ENCODE measurements at regions not wholly inside any gene's neighbourhood (a gene's known extent, or its start where the extent isn't known, plus 50 kb on each side); places are given as distances from the start of the nearest gene placed in this dataset.

GRCh38 chr17:68179926-68180285, 67.9 kb upstream of the AMZ2 start:
- Histone ChIP-seq H3K9ac (no peak overlapping the region), H3K79me2 (ENCODE audit: insufficient read depth, low read depth) (no peaks in the 10 kb centered on the region), H4K20me1 (ENCODE audit: insufficient read depth) (no peaks in the 10 kb centered on the region), H3K27me3 (ENCODE audit: insufficient read depth, low read depth) (no peaks in the 10 kb centered on the region), H3K4me1 (ENCODE audit: low read depth, poor library complexity, severe bottlenecking) (peaks cover 54% of the 10 kb centered on the region), H2AFZ (ENCODE audit: low read depth) (no peak overlapping the region), H3K36me3 (ENCODE audit: insufficient read depth) (no peaks in the 10 kb centered on the region), H3K4me3 (IDR thresholded peaks at IDR 0.05; ENCODE audit: insufficient read depth, low read depth, low read length) (no peak overlapping the region), H3K27ac (no peak overlapping the region), H3K4me2 (no peak overlapping the region)
- no peak for TF ChIP-seq CTCF (conservative IDR thresholded peaks at IDR 0.05; ENCODE audit: low read depth, low read length)

- no peak overlapping the region for H3K9ac ChIP-seq
- peaks cover 58% of the 10 kb centered on the region for H3K4me1 ChIP-seq (ENCODE audit: low read depth, poor library complexity, severe bottlenecking)
- H3K27ac ChIP-seq = no peak overlapping the region
- H4K20me1 ChIP-seq (ENCODE audit: insufficient read depth) = no peaks in the 10 kb centered on the region
- no peaks in the 10 kb centered on the region for H3K27me3 ChIP-seq (ENCODE audit: insufficient read depth, low read depth)
- no peak for TF ChIP-seq CTCF (conservative IDR thresholded peaks at IDR 0.05; ENCODE audit: low read depth, low read length)
- no peak overlapping the region for H3K4me3 ChIP-seq (IDR thresholded peaks at IDR 0.05; ENCODE audit: insufficient read depth, low read depth, low read length)
- no peaks in the 10 kb centered on the region for H3K79me2 ChIP-seq (ENCODE audit: insufficient read depth, low read depth)
- H3K4me2 ChIP-seq = peak overlapping the region; percentile 41; the same call in 1 of the 2 replicates
- no peaks in the 10 kb centered on the region for H3K36me3 ChIP-seq (ENCODE audit: insufficient read depth)
- no peak overlapping the region for H2AFZ ChIP-seq (ENCODE audit: low read depth)
Measured at GRCh38 chr17:68182011-68182306, 65.9 kb upstream of the AMZ2 start.

- TF ChIP-seq CTCF (conservative IDR thresholded peaks at IDR 0.05; ENCODE audit: low read depth, low read length) = no peak
- no peak overlapping the region for H3K27ac ChIP-seq
Measured at GRCh38 chr17:68182940-68183551, 64.8 kb upstream of the AMZ2 start.

GRCh38 chr17:68184141-68184571, 63.7 kb upstream of the AMZ2 start:
- Histone ChIP-seq H4K20me1 (ENCODE audit: insufficient read depth) (no peaks in the 10 kb centered on the region), H3K4me3 (IDR thresholded peaks at IDR 0.05; ENCODE audit: insufficient read depth, low read depth, low read length) (no peak overlapping the region), H3K79me2 (ENCODE audit: insufficient read depth, low read depth) (no peaks in the 10 kb centered on the region), H3K9ac (no peak overlapping the region), H3K36me3 (ENCODE audit: insufficient read depth) (no peaks in the 10 kb centered on the region), H2AFZ (ENCODE audit: low read depth) (no peak overlapping the region), H3K4me1 (ENCODE audit: low read depth, poor library complexity, severe bottlenecking) (peaks cover 54% of the 10 kb centered on the region), H3K27me3 (ENCODE audit: insufficient read depth, low read depth) (no peaks in the 10 kb centered on the region), H3K4me2 (peak overlapping the region; percentile 43; the same call in 1 of the 2 replicates), H3K27ac (no peak overlapping the region)
- TF ChIP-seq CTCF (conservative IDR thresholded peaks at IDR 0.05; ENCODE audit: low read depth, low read length) = no peak

More at GRCh38 chr17:68182940-68183551, 64.8 kb upstream of the AMZ2 start:
- no peaks in the 10 kb centered on the region for H3K79me2 ChIP-seq (ENCODE audit: insufficient read depth, low read depth)
- no peak overlapping the region for H3K4me2 ChIP-seq
- no peak overlapping the region for H3K4me3 ChIP-seq (IDR thresholded peaks at IDR 0.05; ENCODE audit: insufficient read depth, low read depth, low read length)
- H3K9ac ChIP-seq = no peak overlapping the region
- peaks cover 54% of the 10 kb centered on the region for H3K4me1 ChIP-seq (ENCODE audit: low read depth, poor library complexity, severe bottlenecking)
- H2AFZ ChIP-seq (ENCODE audit: low read depth) = no peak overlapping the region
- H3K36me3 ChIP-seq (ENCODE audit: insufficient read depth) = no peaks in the 10 kb centered on the region
- no peaks in the 10 kb centered on the region for H4K20me1 ChIP-seq (ENCODE audit: insufficient read depth)
- H3K27me3 ChIP-seq (ENCODE audit: insufficient read depth, low read depth) = no peaks in the 10 kb centered on the region

Measured in KMS-11 (cell line).